T-helper 17 cell (primary cell): ENCODE measurements at regions not wholly inside any gene's neighbourhood (a gene's known extent, or its start where the extent isn't known, plus 50 kb on each side); places are given as distances from the start of the nearest gene placed in this dataset.

ENCODE experiments used
- ATAC-seq: fragments of 150-1000 bp; cut with Tn5 transposase; 2 replicates; pipeline ENCODE4 v1.10.0; 2021; ENCODE audit warnings: mild to moderate bottlenecking, moderate library complexity
- DNase-seq, 3 donors: peaks; one replicate each; pipeline versions ENCODE4 v3.0.0 to v3.0.0-alpha.2; 2020 to 2021
- H3K9me3 ChIP-seq: one replicate; pipeline ENCODE4 v1.7.0; 2013; ENCODE audit warnings: low read length, mild to moderate bottlenecking; ENCODE audit not compliant: control insufficient read depth, poor library complexity, severe bottlenecking
- H3K27ac Mint-ChIP-seq: one replicate; pipeline ENCODE4 v1.8.0; 2022; ENCODE audit warnings: mild to moderate bottlenecking, moderate library complexity, mixed read lengths
- H3K27me3 Mint-ChIP-seq: one replicate; pipeline ENCODE4 v1.8.0; 2022; ENCODE audit warnings: mixed read lengths
- H3K36me3 Mint-ChIP-seq: one replicate; pipeline ENCODE4 v1.8.0; 2022; ENCODE audit warnings: low read depth, mixed read lengths
- H3K4me1 Mint-ChIP-seq: one replicate; pipeline ENCODE4 v1.8.0; 2022; ENCODE audit warnings: mild to moderate bottlenecking, mixed read lengths
- H3K4me3 Mint-ChIP-seq: one replicate; pipeline ENCODE4 v1.8.0; 2022; ENCODE audit warnings: mild to moderate bottlenecking, moderate library complexity, mixed read lengths

DNA sequence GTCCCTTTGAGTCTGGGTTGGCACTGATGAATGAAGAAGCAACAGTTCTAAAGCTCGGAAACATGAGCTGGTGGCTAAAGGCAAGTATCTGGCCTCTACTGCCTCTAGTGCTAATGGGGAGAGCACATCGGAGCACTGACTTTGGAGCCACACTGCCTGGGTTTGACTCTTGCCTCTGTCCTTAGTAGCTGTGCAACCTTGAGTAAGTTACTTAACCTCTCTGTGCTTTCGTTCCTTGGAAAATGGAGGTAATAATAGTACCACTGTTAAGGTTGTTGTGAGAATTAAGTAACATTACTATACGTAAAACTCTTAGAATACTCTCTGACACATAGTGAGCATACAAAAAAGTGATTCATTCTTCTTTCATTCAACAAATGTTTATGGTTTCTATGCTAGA lies 211.2 kb downstream of the ATG4C start:
- Mint-ChIP-seq H3K36me3 (no peaks in the 10 kb centered on the region), H3K4me1 (no peaks in the 10 kb centered on the region), H3K27me3 (peaks cover 28% of the 10 kb centered on the region), H3K27ac (no peak overlapping the region), H3K4me3 (no peak overlapping the region)
- H3K9me3 ChIP-seq = no peaks in the 10 kb centered on the region
- ATAC-seq = no peak
- no peak for DNase-seq

DNA sequence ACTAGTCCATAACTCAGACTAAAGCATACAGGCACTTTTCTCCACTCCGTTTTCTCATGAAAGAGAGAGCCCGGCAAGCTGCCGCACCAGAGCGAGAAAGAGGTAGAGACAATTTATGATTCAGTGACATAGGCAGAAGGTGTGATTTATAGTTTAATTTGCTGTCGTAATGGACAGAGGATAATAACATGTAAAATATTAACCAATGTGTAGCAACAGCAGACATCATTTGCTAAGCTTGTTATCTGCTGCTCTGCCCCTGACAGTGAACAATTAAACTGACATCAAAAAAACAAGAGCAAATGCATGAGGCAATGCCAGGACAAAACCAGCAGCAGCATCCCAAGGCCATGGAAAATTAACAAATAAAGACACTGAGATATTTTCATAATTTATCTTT lies 214.0 kb downstream of the ATG4C start:
- no peak overlapping the region for H3K27ac Mint-ChIP-seq
- no peaks in the 10 kb centered on the region for H3K4me1 Mint-ChIP-seq
- H3K27me3 Mint-ChIP-seq = peaks cover 34% of the 10 kb centered on the region
- ATAC-seq (no peak), DNase-seq (no peak)
- H3K36me3 Mint-ChIP-seq = no peaks in the 10 kb centered on the region
- no peak overlapping the region for H3K4me3 Mint-ChIP-seq
- no peaks in the 10 kb centered on the region for H3K9me3 ChIP-seq

DNA sequence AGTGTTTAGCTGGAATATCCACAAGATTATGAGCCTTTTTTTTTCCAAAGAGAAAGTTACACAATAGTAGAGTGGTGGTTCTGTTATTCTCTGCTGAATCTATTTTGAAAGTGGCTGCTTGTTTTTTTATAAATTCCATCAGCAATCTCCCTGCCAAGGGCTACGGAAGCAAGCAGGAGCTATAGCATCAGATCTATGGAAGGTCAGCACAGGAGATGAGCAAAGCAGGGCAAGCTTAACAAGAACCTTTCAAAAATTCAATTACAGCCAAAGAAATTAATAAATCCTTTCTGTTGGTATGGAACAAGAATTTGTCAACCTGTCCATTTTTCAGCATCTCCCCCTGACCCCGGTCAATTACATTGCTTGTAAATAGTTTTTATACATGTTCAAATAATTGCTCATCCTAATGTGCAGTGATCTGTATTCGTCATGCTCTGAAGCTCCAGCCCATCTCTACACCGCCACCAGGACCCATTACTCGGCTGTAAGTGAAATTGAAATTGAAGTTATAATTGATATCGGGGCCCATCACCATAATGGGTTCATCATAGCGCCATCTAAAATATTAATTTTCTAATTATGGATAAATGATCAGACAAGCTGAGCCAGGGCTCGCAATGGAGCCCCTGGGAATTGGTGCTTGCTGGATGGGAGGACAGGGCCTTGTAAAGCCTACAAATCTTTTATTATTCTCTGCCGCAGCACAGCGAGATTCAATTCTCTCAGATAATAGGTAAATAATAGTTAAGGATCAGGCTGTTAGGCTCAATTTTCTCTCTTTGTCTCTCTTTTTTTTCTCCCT lies 215.1 kb downstream of the ATG4C start:
- no peaks in the 10 kb centered on the region for H3K4me1 Mint-ChIP-seq
- no peaks in the 10 kb centered on the region for H3K9me3 ChIP-seq
- H3K27ac Mint-ChIP-seq = no peak overlapping the region
- H3K27me3 Mint-ChIP-seq = peaks cover 28% of the 10 kb centered on the region
- ATAC-seq = no peak
- no peaks in the 10 kb centered on the region for H3K36me3 Mint-ChIP-seq
- H3K4me3 Mint-ChIP-seq = no peak overlapping the region
- DNase-seq = no peak

GRCh38 chr1:63000508-63000907 lies 216.6 kb downstream of the ATG4C start:
- H3K27me3 Mint-ChIP-seq = peaks cover 28% of the 10 kb centered on the region
- H3K9me3 ChIP-seq = no peaks in the 10 kb centered on the region
- no peaks in the 10 kb centered on the region for H3K4me1 Mint-ChIP-seq
- ATAC-seq (no peak), DNase-seq (no peak)
- no peak overlapping the region for H3K4me3 Mint-ChIP-seq
- H3K27ac Mint-ChIP-seq = no peak overlapping the region
- H3K36me3 Mint-ChIP-seq = no peaks in the 10 kb centered on the region

DNA sequence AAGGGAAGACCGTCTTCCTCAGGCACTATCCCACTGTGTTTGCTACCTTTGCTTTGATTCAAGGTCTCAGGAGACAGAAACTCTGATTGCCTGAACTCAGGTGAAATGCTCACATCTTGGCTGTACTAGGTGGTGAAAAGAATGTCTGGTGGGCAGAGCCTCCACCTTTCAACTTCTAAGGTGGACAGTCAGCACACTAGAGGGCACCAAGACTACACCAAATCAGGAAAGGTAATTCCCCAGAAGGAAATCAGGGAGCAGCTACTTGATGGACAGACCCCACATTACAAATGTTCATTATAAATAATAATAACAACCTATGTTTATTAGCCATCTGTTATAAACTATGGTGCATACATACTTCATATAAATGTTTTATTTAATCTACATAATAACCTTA lies 220.9 kb downstream of the ATG4C start:
- Mint-ChIP-seq H3K36me3 (no peaks in the 10 kb centered on the region), H3K4me3 (no peak overlapping the region), H3K4me1 (no peaks in the 10 kb centered on the region), H3K27ac (no peak overlapping the region), H3K27me3 (peaks cover 14% of the 10 kb centered on the region)
- no peaks in the 10 kb centered on the region for H3K9me3 ChIP-seq
- DNase-seq = no peak
- ATAC-seq = no peak

DNA sequence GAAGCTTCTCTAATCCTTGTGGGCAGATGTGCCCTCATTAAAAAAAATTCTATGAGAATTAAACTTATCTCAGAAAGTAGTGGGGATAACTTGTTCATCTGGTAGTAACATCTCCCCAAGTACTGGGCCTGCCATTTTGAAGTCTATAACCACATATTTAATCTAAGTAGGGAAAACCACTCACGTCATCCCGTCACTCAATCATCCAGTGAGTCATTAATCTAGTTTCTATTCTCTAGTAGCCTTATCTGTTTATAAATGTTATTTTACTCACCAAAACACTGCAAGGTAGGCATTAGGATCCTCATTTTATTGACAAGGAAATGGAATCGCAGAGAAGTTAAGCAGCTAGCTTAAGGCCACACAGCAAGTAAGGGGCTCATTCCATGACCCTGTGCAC lies 221.9 kb downstream of the ATG4C start:
- Mint-ChIP-seq H3K4me3 (no peak overlapping the region), H3K27me3 (peaks cover 14% of the 10 kb centered on the region), H3K27ac (no peak overlapping the region), H3K36me3 (no peaks in the 10 kb centered on the region), H3K4me1 (no peaks in the 10 kb centered on the region)
- DNase-seq (no peak), ATAC-seq (no peak)
- no peaks in the 10 kb centered on the region for H3K9me3 ChIP-seq

GRCh38 chr1:63009421-63009820 lies 225.5 kb downstream of the ATG4C start:
- ATAC-seq = no peak
- Mint-ChIP-seq H3K27ac (no peak overlapping the region), H3K4me3 (no peak overlapping the region), H3K36me3 (no peaks in the 10 kb centered on the region), H3K27me3 (peaks cover 6% of the 10 kb centered on the region), H3K4me1 (no peaks in the 10 kb centered on the region)
- no peaks in the 10 kb centered on the region for H3K9me3 ChIP-seq
- no peak for DNase-seq

GRCh38 chr1:63010913-63011660 lies 227.2 kb downstream of the ATG4C start:
- Mint-ChIP-seq H3K36me3 (no peaks in the 10 kb centered on the region), H3K27me3 (peaks cover 6% of the 10 kb centered on the region), H3K27ac (no peak overlapping the region), H3K4me3 (no peak overlapping the region), H3K4me1 (no peaks in the 10 kb centered on the region)
- no peak for ATAC-seq
- H3K9me3 ChIP-seq = no peaks in the 10 kb centered on the region
- no peak for DNase-seq

DNA sequence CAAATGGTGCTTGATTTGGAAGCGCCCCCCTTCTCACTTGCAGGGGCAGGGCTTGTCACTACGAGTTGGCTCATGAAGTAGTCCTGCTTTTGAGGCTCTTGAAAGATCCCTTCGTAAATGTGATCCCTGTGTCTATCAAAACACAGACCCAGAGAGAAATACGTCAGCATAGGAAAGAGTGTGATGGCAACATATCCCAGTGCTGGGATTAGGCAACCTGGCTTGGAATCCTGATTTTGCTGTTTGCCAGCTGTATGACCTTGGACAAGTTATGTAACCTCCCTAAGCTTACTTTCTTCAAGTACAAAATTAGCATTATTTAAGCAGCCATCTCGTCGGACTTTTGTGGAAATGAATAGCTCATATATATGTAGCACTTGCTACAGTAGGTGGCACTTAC lies 228.4 kb downstream of the ATG4C start:
- no peaks in the 10 kb centered on the region for H3K9me3 ChIP-seq
- no peak for DNase-seq
- Mint-ChIP-seq H3K4me1 (no peaks in the 10 kb centered on the region), H3K27ac (no peak overlapping the region), H3K27me3 (peaks cover 2% of the 10 kb centered on the region), H3K36me3 (no peaks in the 10 kb centered on the region), H3K4me3 (no peak overlapping the region)
- ATAC-seq = no peak

- peaks cover 5% of the 10 kb centered on the region for H3K27me3 Mint-ChIP-seq
- no peaks in the 10 kb centered on the region for H3K4me1 Mint-ChIP-seq
- no peak overlapping the region for H3K4me3 Mint-ChIP-seq
- ATAC-seq (no peak), DNase-seq (no peak)
- H3K27ac Mint-ChIP-seq = no peak overlapping the region
- H3K36me3 Mint-ChIP-seq = no peaks in the 10 kb centered on the region
- no peaks in the 10 kb centered on the region for H3K9me3 ChIP-seq
Measured at GRCh38 chr1:63014267-63014666, 230.3 kb downstream of the ATG4C start.

- no peak overlapping the region for H3K4me3 Mint-ChIP-seq
- no peak overlapping the region for H3K27ac Mint-ChIP-seq
- H3K27me3 Mint-ChIP-seq = peaks cover 23% of the 10 kb centered on the region
- H3K4me1 Mint-ChIP-seq = no peaks in the 10 kb centered on the region
- H3K36me3 Mint-ChIP-seq = no peaks in the 10 kb centered on the region
- no peak for ATAC-seq
- no peaks in the 10 kb centered on the region for H3K9me3 ChIP-seq
- no peak for DNase-seq
Measured at GRCh38 chr1:63022319-63022718, 238.4 kb downstream of the ATG4C start.

DNA sequence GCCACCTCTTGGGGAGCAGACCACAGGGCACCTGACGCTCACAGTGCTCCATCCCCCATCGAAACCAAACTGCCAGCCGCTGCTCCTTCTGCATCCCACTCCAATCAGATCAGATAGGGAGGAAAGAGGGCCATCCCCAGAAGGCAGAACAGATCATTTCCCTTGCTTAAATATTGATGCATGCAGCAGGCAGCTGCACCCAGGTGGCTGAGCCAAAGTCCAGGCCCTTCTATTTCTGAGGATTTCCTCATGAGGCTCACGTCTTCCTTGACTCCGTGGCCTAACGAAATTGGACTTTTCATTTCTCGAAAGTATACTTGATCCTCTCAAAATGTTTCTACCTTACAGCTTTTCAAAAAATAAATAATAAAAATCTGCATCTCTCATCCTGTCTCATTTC lies 239.2 kb downstream of the ATG4C start:
- no peaks in the 10 kb centered on the region for H3K9me3 ChIP-seq
- no peak for ATAC-seq
- Mint-ChIP-seq H3K4me1 (no peaks in the 10 kb centered on the region), H3K27me3 (peaks cover 23% of the 10 kb centered on the region), H3K27ac (no peak overlapping the region), H3K36me3 (no peaks in the 10 kb centered on the region), H3K4me3 (no peak overlapping the region)
- no peak for DNase-seq

DNA sequence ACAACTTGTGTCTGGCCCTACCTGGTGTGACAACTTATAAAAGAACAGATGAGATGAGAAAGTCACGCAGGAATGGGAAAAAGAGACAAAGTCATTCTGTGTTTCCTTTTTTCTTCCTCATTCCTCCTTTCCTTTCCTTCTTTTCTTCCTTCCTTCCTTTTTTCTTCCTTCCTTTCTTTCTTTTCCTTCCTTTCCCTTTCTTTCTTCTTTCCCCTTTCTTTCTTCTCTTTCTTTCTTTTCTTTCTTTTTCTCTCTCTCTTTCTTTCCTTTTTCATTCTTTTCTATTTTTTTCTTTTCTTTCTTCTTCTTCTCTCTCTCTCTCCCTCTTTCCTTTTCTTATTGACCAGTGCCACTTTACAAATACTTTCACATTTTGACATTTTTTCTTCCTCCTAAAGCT lies 239.7 kb downstream of the ATG4C start:
- H3K4me3 Mint-ChIP-seq = no peak overlapping the region
- ATAC-seq = no peak

DNA sequence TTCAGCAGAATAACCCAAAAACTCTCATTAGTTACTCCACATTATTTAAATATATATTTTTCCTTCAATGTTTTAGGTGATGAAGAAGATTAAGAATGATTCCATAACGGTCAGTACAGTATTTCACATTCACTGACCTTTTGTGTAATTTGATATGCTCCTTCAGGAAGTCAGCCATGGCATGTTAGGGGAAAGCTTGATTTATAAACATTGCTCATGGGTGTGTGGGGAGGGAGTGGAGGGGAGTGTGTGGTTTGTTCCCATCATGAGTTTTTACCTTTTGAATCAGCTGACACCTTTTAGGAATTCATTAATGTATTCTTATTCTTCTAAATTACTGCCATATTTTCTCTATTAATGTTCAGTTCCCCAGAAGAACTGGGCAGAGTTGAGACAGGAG lies 240.2 kb downstream of the ATG4C start:
- Mint-ChIP-seq H3K4me3 (no peak overlapping the region), H3K4me1 (no peaks in the 10 kb centered on the region), H3K27ac (no peak overlapping the region), H3K36me3 (no peaks in the 10 kb centered on the region), H3K27me3 (peaks cover 18% of the 10 kb centered on the region)
- no peak for ATAC-seq
- H3K9me3 ChIP-seq = no peaks in the 10 kb centered on the region
- no peak for DNase-seq

More for the DNA sequence above, 239.7 kb downstream of the ATG4C start:
- DNase-seq = no peak
- H3K9me3 ChIP-seq = no peaks in the 10 kb centered on the region
- no peaks in the 10 kb centered on the region for H3K36me3 Mint-ChIP-seq
- no peak overlapping the region for H3K27ac Mint-ChIP-seq
- H3K4me1 Mint-ChIP-seq = no peaks in the 10 kb centered on the region
- H3K27me3 Mint-ChIP-seq = peaks cover 23% of the 10 kb centered on the region
